SH-SY5Y (cell line): ENCODE measurements at regions not wholly inside any gene's neighbourhood (a gene's known extent, or its start where the extent isn't known, plus 50 kb on each side); places are given as distances from the start of the nearest gene placed in this dataset.

Experiments
- GATA2 ChIP-seq: IDR thresholded peaks from 2 replicates; pipeline ENCODE4 v1.6.1; 2011; ENCODE audit warnings: mild to moderate bottlenecking, low read depth, low read length
- GATA3 ChIP-seq: IDR thresholded peaks from 2 replicates; pipeline ENCODE4 v1.6.1; 2011; ENCODE audit warnings: low read depth, mild to moderate bottlenecking, low read length, moderate library complexity

GRCh38 chr16:73122604-73123391, 74.9 kb upstream of the ZFHX3 start:
- TF ChIP-seq GATA2 (no peak), GATA3 (no peak)

- TF ChIP-seq GATA2: no peak
- no peak for TF ChIP-seq GATA3
Measured at GRCh38 chr16:73116576-73116975, 68.6 kb upstream of the ZFHX3 start.

DNA sequence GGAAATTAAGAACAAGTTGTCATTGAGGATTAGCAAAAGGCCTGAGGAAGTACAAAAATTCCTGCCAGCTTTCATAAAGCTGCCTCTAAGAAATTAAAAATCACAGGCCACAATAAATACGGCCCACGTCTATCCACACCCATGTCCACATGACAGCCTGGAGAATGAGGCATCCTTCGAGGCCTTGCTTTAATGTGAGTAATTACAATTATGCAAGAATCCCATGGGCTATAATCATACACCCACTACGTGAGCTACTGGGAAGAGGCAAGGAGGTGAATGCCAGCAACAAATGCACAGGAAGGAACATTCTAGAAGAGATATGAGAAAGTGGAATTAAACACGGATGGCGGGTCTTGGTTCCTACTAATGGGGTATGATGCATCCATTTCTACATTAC, 65.4 kb upstream of the ZFHX3 start:
- TF ChIP-seq GATA3 (no peak), GATA2 (no peak)

- TF ChIP-seq GATA3 (no peak), GATA2 (no peak)
Measured at GRCh38 chr16:73108195-73108963, 60.5 kb upstream of the ZFHX3 start.

DNA sequence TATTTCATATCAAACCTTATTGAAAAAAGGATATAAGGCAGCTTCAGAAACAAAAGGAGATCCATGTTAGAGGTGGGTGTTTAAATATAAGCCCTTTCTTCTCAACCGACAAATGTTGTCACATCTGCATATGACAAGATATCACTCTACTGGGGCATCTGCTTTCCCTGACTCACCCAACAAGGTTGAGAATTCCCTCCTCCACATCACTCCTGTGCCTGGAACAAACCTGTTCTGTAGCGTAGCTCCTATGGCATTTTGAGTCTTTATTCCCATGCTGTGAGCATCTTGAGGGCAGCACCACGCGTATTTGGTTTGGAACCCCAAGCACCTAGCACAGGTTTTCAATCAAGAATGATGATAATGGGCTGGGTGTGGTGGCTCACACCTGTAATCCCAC, 59.4 kb upstream of the ZFHX3 start:
- no peak for TF ChIP-seq GATA2
- TF ChIP-seq GATA3: no peak

DNA sequence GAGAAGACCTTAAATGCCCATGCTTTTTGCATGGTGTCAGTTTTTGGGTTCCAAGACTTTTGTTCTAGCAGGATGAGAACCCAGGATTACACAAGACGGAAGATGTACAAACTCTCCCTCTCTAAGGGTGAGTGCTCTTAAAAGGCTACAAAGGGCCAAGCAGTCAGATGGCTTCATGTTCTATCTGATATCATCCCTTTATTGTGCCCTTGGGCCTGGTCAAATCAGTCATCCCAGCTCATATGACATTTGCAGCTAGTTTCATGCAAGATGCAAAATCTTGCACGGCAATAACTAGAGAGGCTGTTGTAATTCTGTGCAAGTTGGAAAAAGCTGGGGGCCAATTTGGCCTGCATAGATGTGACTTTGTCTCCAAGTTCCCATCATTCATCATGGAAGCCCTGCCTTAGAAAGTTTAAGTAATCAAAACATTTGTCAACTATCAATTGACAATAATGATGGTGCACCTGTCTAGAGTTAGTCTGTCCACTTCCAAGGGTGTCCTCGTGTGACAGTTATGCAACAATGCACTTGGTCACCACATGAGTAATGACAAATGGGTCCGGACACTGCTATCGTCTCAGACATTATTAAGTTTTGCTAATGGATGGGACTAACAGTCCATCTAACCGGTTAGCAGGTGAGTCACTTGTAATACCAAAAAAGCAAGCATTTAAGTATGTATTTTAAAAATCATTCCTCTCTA, 58.6 kb upstream of the ZFHX3 start:
- no peak for TF ChIP-seq GATA3
- TF ChIP-seq GATA2: no peak

DNA sequence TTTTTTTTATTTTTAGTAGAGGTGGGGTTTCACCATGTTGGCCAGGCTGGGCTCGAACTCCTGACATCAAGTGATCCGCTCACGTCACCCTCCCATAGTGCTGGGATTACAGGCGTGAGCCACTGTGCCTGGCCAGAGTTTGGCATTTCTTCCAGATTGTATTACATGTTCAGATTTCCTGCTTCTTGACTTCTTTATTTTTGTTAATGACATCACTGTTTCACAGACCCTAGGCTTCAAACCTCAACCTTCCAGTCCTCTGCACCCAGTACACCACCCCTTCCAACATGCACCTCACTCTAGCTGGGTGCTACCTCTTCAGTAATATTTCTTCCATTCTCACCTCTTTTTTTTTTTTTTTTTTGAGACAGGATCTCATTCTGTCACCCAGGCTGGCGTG, 53.6 kb upstream of the ZFHX3 start:
- no peak for TF ChIP-seq GATA3
- TF ChIP-seq GATA2: no peak
